Activated CD4-positive, alpha-beta T cell treated with anti-CD3 and anti-CD28 coated beads, Interleukin-2, amount 50 U/mL, for 16 hours (primary cell): ENCODE measurements at regions not wholly inside any gene's neighbourhood (a gene's known extent, or its start where the extent isn't known, plus 50 kb on each side); places are given as distances from the start of the nearest gene placed in this dataset.

ENCODE experiments used
- DNase-seq: peaks from one replicate; pipeline ENCODE4 v3.0.0-alpha.2; 2020

GRCh38 chr10:7477538-7478334 is 66.9 kb upstream of the SFMBT2 start:
- no peak for DNase-seq

- no peak for DNase-seq
Observed at GRCh38 chr10:7475939-7476338, 65.1 kb upstream of the SFMBT2 start.

GRCh38 chr10:7475046-7475911 is 64.4 kb upstream of the SFMBT2 start:
- no peak for DNase-seq

GRCh38 chr10:7474388-7474787 is 63.6 kb upstream of the SFMBT2 start:
- DNase-seq, result no peak

- no peak for DNase-seq
Observed at GRCh38 chr10:7473474-7473873, 62.6 kb upstream of the SFMBT2 start.

- peak; percentile 24 for DNase-seq
Observed at GRCh38 chr10:7471720-7472367, 61.0 kb upstream of the SFMBT2 start.

GRCh38 chr10:7470371-7470770 is 59.5 kb upstream of the SFMBT2 start:
- DNase-seq, result no peak

- no peak for DNase-seq
Observed at GRCh38 chr10:7467031-7467667, 56.3 kb upstream of the SFMBT2 start.

GRCh38 chr10:7464691-7465090 is 53.9 kb upstream of the SFMBT2 start:
- no peak for DNase-seq
